HG02870 (cell line): ENCODE measurements at regions not wholly inside any gene's neighbourhood (a gene's known extent, or its start where the extent isn't known, plus 50 kb on each side); places are given as distances from the start of the nearest gene placed in this dataset.

Experiments used
- ATAC-seq: cut with Tn5 transposase; IDR thresholded peaks from one replicate; pipeline ENCODE4 v1.9.1; 2021; ENCODE audit warnings: mild to moderate bottlenecking, moderate library complexity; ENCODE audit not compliant: unreplicated experiment

DNA sequence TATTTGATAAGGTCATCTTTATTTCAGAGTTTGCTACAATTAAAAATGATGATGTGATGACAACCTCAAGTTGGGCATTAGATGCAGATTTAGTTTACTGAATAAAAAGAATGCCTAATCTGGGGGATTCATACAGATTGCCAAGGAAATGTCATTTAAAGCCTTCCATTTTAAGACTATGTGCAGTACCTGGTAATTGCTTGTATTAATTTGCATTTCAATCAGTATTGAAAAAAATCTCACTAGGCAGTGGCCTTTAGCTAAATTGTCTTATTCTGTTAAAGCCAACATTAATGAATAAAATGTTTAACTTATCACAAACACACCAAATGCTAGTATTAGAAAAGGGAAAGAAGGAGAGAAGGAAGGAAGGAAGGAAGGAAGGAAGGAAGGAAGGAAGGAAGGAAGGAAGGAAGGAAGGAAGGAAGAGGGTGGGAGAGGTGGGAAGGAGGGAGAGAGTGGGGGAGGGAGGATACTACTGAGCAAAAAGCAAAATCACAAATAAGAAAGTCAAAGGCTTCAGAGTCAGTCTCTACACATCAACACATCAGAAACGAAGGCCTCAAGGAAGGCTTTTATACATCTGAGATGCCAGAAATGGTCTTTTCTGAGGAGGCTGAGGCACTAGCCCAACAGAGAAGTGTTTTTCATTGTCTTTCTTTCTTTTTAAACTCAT lies 271.1 kb upstream of the CLEC14A start:
- no peak for ATAC-seq

- no peak for ATAC-seq
Measured at GRCh38 chr14:38524636-38525509, 269.0 kb upstream of the CLEC14A start.

DNA sequence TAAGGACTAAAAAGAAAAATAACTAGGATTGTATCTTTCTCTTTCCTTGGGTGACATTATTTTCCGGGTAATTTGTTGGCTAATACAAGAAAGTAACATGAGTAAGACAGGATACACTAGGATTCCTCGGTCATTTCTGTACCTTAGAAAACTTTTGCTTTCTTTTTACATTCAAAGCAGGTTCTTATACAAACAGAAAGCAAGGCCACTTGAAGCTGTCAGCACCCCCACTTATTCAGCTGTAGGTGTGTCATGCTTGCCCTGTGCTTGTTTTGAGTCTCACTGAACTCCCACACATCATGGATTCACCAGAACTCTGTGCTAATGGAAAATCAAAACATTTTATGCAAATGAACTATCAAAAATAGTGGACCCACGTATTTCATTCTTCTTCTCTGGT lies 266.8 kb upstream of the CLEC14A start:
- ATAC-seq: no peak

DNA sequence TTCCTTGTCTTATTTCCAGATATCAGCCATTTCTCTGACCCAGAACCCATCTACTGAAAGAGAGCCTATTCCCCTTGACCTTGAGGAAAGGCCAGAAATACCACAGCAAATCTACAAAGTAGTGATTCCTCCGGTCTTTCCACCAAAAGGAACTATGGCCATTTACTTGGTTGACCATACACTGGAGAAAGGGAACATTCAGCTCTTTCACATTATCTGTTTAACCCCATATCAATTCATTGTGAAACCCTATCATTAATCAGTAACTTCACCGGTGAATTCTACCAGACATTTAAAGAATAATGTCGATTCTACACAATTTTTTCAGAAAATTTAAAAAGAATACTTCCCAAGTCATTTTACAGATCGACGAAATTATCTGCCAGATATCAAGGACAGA lies 265.7 kb upstream of the CLEC14A start:
- ATAC-seq: no peak

GRCh38 chr14:38517426-38517825 lies 261.5 kb upstream of the CLEC14A start:
- no peak for ATAC-seq

GRCh38 chr14:38512236-38512635 lies 256.3 kb upstream of the CLEC14A start:
- ATAC-seq: no peak

GRCh38 chr14:38507299-38507698 lies 251.4 kb upstream of the CLEC14A start:
- no peak for ATAC-seq

GRCh38 chr14:38505973-38506249 lies 250.0 kb upstream of the CLEC14A start:
- ATAC-seq: no peak

GRCh38 chr14:38505221-38505972 lies 249.5 kb upstream of the CLEC14A start:
- ATAC-seq: no peak

GRCh38 chr14:38504175-38504574 lies 248.3 kb upstream of the CLEC14A start:
- no peak for ATAC-seq

DNA sequence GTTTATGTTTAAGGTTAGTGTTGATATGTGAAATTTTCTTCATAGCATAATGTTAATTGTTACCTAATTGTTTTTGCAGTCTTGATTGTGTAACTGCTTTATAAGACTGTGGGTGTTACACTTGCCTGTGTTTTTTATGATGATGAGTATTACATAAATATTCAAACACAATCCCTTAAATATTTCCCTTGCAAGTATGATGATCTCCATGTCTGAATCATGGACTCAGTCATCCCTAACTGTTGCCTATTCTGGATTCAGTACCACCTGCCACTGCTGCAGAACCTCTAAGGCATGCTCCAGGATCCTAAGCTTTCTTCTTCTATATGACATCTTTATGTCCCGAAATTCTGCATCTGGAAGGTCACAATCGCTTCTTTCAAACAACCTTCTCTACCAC lies 246.3 kb upstream of the CLEC14A start:
- ATAC-seq: no peak

- no peak for ATAC-seq
Measured at GRCh38 chr14:38500125-38500524, 244.2 kb upstream of the CLEC14A start.

- ATAC-seq: no peak
Measured at GRCh38 chr14:38496092-38496491, 240.2 kb upstream of the CLEC14A start.

- no peak for ATAC-seq
Measured at GRCh38 chr14:38490273-38490672, 234.4 kb upstream of the CLEC14A start.

DNA sequence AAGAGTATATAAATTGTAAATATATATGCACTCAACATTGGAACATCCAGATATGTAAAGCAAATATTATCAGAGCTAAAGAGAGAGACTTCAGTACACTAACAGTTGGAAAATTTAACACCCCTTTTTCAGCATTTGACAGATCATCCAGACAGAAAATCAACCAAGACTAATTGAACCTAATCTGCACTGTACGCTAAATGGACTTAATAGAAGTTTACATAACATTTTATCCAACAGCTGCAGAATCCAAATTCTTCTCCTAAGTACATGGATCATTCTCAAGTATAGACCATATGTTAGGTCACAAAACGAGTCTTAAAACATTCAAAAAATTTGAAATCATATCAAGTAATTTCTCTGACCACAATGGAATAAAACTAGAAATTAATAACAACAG lies 229.1 kb upstream of the CLEC14A start:
- ATAC-seq: no peak

DNA sequence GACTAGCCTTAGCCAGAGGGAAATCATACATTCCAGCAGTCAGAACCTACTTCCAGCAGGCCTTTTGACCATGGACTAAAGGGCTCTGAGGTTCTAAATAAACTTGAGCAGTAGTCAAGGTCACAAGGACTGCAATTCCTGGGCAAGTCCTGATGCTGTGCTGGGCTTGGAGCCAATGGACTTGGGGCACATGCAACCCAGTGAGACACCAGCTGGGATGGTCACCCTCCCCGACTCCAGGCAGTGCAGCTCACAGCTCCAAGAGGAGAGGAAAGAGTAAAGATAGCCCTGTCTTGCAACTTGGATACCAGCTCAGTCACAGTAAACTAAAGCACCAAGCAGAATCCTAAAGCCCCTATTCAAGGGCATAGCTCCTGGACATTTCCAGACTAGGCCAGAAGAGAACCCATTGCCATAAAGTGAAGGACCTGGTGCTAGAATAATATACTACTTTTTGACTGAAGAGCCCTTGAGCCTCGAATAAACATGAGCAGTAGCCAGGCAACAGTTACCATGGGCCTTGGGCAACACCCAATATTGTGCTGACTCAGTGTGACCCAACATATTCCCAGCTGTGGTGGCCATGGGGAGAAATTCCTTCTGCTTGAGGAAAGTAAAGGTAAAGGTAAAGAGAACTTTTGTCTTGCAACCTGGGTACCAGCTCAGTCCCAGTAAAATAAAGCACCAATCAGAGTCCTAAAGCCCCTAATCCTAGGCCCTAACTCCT lies 226.2 kb upstream of the CLEC14A start:
- no peak for ATAC-seq

GRCh38 chr14:38469156-38469555 lies 213.3 kb upstream of the CLEC14A start:
- ATAC-seq: no peak

DNA sequence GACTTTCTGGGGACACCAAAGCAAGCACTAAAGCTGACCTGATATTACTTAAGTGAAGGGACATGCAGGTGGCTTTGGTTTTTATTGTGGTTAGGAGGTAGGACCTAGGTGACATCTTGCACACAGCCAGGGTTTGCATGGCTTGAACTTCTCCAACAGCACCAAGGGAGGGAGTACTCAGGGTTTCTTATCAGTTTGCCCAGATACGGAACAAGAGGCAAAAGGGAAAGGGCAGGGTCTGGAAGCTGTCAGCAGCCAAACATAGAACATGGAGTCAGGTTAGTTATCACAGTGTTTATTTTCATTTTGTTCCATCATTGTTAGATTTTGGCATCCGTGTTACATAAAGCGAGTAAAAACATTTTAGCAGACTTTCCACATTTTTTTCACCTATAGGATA lies 186.3 kb upstream of the CLEC14A start:
- ATAC-seq: no peak

GRCh38 chr14:38432186-38432585 lies 176.3 kb upstream of the CLEC14A start:
- ATAC-seq: no peak

DNA sequence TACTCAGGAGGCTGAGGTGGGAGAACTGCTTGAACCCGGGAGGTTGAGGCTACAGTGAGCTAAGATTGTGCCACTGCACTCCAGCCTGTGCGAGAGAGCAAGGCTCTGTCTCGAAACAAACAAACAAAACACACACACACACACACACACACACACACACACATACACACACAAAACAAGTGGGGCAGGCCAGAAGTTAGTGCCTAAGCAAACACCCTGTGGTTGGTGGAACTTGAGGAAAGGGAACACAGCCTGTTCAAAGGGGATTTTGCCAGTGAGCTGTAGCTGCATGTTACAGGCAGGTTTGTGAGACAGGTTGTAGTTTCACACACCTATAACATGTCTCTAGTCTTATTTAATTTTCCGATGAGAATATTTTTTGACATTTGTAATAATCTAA lies 175.3 kb upstream of the CLEC14A start:
- ATAC-seq: no peak

GRCh38 chr14:38430522-38430921 lies 174.6 kb upstream of the CLEC14A start:
- ATAC-seq: no peak
